Subcutaneous abdominal adipose tissue (tissue), 5 donors: ENCODE measurements at regions not wholly inside any gene's neighbourhood (a gene's known extent, or its start where the extent isn't known, plus 50 kb on each side); places are given as distances from the start of the nearest gene placed in this dataset.

Experiments used
- H3K27ac ChIP-seq: one replicate; pipeline ENCODE4 v1.7.0; 2013; ENCODE audit warnings: low read depth, mild to moderate bottlenecking, inconsistent platforms, low read length, moderate library complexity
- H3K27me3 ChIP-seq, 5 donors: one replicate each; pipeline ENCODE4 v1.7.0; 2013; ENCODE audit warnings: low read length in 5 of 5, inconsistent platforms in 1 of 5; ENCODE audit not compliant: control insufficient read depth in 5 of 5, insufficient read depth in 4 of 5
- H3K36me3 ChIP-seq, 5 donors: one replicate each; pipeline ENCODE4 v1.7.0; 2013; ENCODE audit warnings: low read length in 5 of 5; ENCODE audit not compliant: control insufficient read depth in 5 of 5, insufficient read depth in 5 of 5
- H3K4me1 ChIP-seq, 5 donors: one replicate each; pipeline ENCODE4 v1.7.0; 2013; ENCODE audit warnings: low read length in 5 of 5, mild to moderate bottlenecking in 3 of 5, moderate library complexity in 1 of 5; ENCODE audit not compliant: control insufficient read depth in 5 of 5, insufficient read depth in 5 of 5
- H3K4me3 ChIP-seq, 5 donors: one replicate each; pipeline ENCODE4 v1.7.0; 2013; ENCODE audit warnings: low read length in 5 of 5, low read depth in 1 of 5
- H3K9ac ChIP-seq, 5 donors: one replicate each; pipeline ENCODE4 v1.7.0; 2013; ENCODE audit warnings: low read length in 5 of 5, mild to moderate bottlenecking in 4 of 5, moderate library complexity in 3 of 5
- H3K9me3 ChIP-seq, 5 donors: one replicate each; pipeline ENCODE4 v1.7.0; 2013; ENCODE audit warnings: low read length in 5 of 5; ENCODE audit not compliant: control insufficient read depth in 5 of 5
- donor health status: healthy.
- donor health status: healthy.
- donor health status: healthy.
- donor health status: healthy.
- donor health status: healthy.

DNA sequence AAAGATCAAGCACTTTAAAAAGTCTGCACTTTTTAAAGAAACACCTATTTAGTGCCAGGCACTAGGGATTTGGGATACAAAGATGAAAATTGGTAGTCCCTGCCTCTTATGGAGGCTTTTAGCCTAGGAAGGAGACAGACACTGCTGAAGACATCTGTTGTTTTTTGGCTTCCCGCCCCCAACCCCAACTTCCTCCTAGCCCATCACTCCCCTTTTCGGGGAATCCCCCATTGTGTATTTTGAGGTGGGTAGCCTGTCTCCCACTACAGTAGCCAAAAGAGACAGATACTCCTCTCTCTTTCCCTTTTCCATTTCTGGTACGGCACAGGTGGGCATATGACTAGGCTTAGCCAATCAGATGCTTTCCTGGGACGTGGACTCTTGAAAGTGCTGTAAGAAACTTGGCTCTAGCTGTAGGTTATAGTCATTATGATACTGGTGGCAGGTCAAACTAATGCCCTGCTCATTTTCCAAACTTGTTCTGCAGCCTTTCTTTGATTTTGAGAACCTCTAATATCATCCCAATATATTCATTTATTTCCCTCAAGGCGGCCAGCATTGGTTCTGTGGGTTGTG is 194.6 kb upstream of the RBPJ start:
- Histone ChIP-seq H3K9me3 (no peaks in the 10 kb centered on the region), H3K36me3 (no peaks in the 10 kb centered on the region), H3K4me3 (no peak overlapping the region), H3K27me3 (no peaks in the 10 kb centered on the region), H3K9ac (no peak overlapping the region), H3K4me1 (no peaks in the 10 kb centered on the region), H3K27ac (no peak overlapping the region)

GRCh38 chr4:26126994-26127393 is 193.8 kb upstream of the RBPJ start:
- Histone ChIP-seq H3K36me3 (no peaks in the 10 kb centered on the region), H3K27me3 (no peaks in the 10 kb centered on the region), H3K9me3 (no peaks in the 10 kb centered on the region), H3K4me3 (no peak overlapping the region), H3K9ac (no peak overlapping the region), H3K4me1 (no peaks in the 10 kb centered on the region), H3K27ac (no peak overlapping the region)

- H3K27me3 ChIP-seq, result no peaks in the 10 kb centered on the region
- no peak overlapping the region for H3K4me3 ChIP-seq
- no peaks in the 10 kb centered on the region for H3K36me3 ChIP-seq
- no peak overlapping the region for H3K27ac ChIP-seq
- no peaks in the 10 kb centered on the region for H3K4me1 ChIP-seq
- H3K9me3 ChIP-seq, result no peaks in the 10 kb centered on the region
- H3K9ac ChIP-seq, result no peak overlapping the region
These were observed 192.9 kb upstream of the RBPJ start for GRCh38 chr4:26127851-26128337.

DNA sequence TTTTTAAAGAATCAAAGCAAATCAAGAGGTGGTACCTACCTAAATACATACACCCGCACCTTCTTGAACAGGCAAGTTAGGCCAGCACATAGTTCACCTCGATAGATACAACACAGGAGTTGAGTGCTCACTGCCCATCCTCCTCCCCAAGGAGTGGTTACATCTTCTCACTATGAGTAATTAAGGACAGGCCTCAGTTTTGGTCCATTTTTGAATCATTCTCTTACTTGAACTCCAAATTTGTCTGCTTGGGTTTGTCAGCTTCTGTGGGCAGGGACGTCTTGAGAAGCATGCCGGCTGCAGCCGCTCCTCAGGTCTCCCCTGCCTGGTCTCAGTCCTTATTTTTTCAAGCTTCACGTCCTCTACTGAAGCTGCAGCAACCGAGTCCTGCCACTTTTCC is 190.6 kb upstream of the RBPJ start:
- H3K27me3 ChIP-seq, result no peaks in the 10 kb centered on the region
- no peaks in the 10 kb centered on the region for H3K36me3 ChIP-seq
- H3K4me1 ChIP-seq, result no peaks in the 10 kb centered on the region
- no peak overlapping the region for H3K27ac ChIP-seq
- no peaks in the 10 kb centered on the region for H3K9me3 ChIP-seq
- no peak overlapping the region for H3K4me3 ChIP-seq
- H3K9ac ChIP-seq, result no peak overlapping the region

DNA sequence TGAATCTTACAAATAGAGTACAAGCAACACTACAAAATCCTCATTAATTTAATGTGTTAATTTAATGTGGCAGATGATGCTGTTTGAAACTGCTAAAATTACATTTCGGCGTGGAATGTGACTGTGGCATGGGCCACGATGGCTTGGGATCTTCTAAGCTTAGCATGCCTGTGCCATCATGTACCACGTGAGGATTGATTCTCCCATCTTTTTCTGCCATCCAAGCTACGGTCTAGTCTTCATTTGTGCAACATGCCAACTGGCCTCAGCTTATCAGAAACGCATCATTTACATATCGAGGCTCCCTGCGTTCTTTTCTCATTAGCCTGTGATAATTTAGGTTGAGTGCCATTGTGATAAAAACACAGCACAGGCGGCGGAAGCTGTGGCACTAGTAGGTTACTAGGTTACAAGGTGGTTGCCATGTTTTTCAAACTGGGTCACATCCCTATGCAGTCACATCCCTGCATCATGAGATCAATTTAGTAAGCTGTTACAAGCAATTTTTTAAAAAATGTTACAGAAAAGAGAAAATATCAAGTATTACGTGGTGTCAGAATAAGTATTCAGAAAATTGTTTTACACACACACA is 189.9 kb upstream of the RBPJ start:
- no peaks in the 10 kb centered on the region for H3K36me3 ChIP-seq
- H3K27me3 ChIP-seq, result no peaks in the 10 kb centered on the region
- no peak overlapping the region for H3K27ac ChIP-seq
- H3K9me3 ChIP-seq, result no peaks in the 10 kb centered on the region
- no peak overlapping the region for H3K9ac ChIP-seq
- no peaks in the 10 kb centered on the region for H3K4me1 ChIP-seq
- no peak overlapping the region for H3K4me3 ChIP-seq

GRCh38 chr4:26131711-26132110 is 189.1 kb upstream of the RBPJ start:
- peaks cover 0 to 4% (median 0%) of the 10 kb centered on the region in 5 donors for H3K4me1 ChIP-seq
- no peak overlapping the region for H3K9ac ChIP-seq
- no peak overlapping the region for H3K4me3 ChIP-seq
- H3K9me3 ChIP-seq, result no peaks in the 10 kb centered on the region
- H3K36me3 ChIP-seq, result no peaks in the 10 kb centered on the region
- no peak overlapping the region for H3K27ac ChIP-seq
- no peaks in the 10 kb centered on the region for H3K27me3 ChIP-seq

DNA sequence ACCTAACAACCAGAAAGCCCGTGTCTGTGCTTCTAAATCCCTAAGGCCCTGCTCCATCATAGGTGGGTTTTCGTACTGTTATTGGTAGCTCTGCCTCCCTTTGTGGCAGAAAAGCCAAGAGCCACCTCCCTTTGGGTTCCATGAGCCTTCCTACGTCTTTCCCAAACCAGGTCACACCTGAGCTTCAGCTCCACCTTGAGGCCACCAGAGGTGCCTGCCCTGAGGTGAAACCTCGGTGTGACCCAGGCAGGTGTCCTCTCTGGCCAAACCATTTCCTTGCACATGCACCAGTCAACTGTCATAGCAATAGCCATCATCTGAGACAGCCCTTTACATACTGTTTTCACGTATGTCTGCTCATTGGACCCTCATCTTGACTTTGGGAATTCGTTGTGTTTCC is 188.0 kb upstream of the RBPJ start:
- no peaks in the 10 kb centered on the region for H3K27me3 ChIP-seq

DNA sequence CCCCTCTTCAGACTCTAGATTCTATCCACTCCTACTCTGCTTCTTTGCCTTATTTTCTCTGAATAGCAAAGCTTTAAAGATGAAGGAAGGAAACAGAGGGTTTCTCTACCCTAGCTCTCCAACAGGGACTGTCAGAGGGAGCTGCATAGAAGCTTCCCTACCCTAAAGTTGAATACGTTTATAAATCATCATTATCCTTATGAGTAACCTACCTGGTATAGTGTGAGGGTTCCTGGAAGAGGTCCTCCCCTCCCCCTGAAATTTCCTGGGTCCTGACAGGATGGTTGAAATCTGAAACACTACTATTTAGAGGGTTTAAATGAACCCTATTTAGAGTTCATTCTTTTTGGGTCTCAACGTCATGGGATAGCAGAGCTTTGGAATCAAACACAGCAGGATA is 187.0 kb upstream of the RBPJ start:
- no peak overlapping the region for H3K9ac ChIP-seq
- no peaks in the 10 kb centered on the region for H3K36me3 ChIP-seq
- H3K4me3 ChIP-seq, result no peak overlapping the region
- peaks cover 0 to 4% (median 0%) of the 10 kb centered on the region in 5 donors for H3K4me1 ChIP-seq
- H3K27ac ChIP-seq, result no peak overlapping the region
- H3K9me3 ChIP-seq, result no peaks in the 10 kb centered on the region
- H3K27me3 ChIP-seq, result no peaks in the 10 kb centered on the region

More for the DNA sequence above, 188.0 kb upstream of the RBPJ start:
- Histone ChIP-seq H3K9ac (no peak overlapping the region), H3K4me1 (peaks cover 0 to 4% (median 0%) of the 10 kb centered on the region in 5 donors), H3K4me3 (no peak overlapping the region), H3K36me3 (no peaks in the 10 kb centered on the region), H3K9me3 (no peaks in the 10 kb centered on the region), H3K27ac (no peak overlapping the region)

- Histone ChIP-seq H3K9me3 (no peaks in the 10 kb centered on the region), H3K36me3 (no peaks in the 10 kb centered on the region), H3K4me3 (no peak overlapping the region), H3K27ac (no peak overlapping the region), H3K9ac (no peak overlapping the region), H3K4me1 (peaks cover 0 to 16% (median 4%) of the 10 kb centered on the region in 5 donors), H3K27me3 (no peaks in the 10 kb centered on the region)
These were observed 185.5 kb upstream of the RBPJ start for GRCh38 chr4:26135331-26135730.

DNA sequence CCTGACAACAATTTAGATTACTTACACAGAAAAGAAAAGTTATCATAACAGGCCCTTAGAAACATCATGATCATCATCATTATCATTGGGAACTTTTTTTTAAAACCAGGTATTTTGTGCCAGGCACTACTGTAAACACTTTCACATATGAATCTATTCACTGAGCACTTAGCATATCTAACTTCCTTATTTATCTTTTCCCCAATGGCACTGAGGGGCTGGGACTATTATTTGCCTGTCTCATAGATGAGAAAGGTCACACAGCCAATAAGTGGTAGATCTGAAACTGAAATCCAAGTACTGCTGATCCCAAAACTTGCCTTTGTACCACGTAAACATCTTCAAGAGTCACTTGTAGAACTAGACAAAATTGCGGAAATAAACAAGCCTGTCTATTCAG is 184.2 kb upstream of the RBPJ start:
- no peaks in the 10 kb centered on the region for H3K36me3 ChIP-seq
- H3K27me3 ChIP-seq, result no peaks in the 10 kb centered on the region
- H3K9ac ChIP-seq, result no peak overlapping the region
- peaks cover 0 to 22% (median 4%) of the 10 kb centered on the region in 5 donors for H3K4me1 ChIP-seq
- H3K4me3 ChIP-seq, result no peak overlapping the region
- H3K9me3 ChIP-seq, result no peaks in the 10 kb centered on the region
- H3K27ac ChIP-seq, result no peak overlapping the region
